Neural cell (in vitro differentiated cells): ENCODE measurements at regions not wholly inside any gene's neighbourhood (a gene's known extent, or its start where the extent isn't known, plus 50 kb on each side); places are given as distances from the start of the nearest gene placed in this dataset.

Experiments
- H2AFZ ChIP-seq: fragments of 200-600, 300-800 bp; sonication (generic), shearing (Covaris generic); 2 replicates; pipeline ENCODE4 v1.6.0; 2014; ENCODE audit warnings: low read depth, mild to moderate bottlenecking, antibody characterized with exemption, low read length, moderate library complexity
- H3F3A ChIP-seq: fragments of 200-600 bp; shearing (Covaris generic); 2 replicates; pipeline ENCODE4 v1.6.1; 2016; ENCODE audit warnings: mild to moderate bottlenecking, moderate library complexity, mixed read lengths, antibody characterized with exemption, low read length; ENCODE audit not compliant: insufficient read depth, poor library complexity, severe bottlenecking
- H3K27ac ChIP-seq: fragments of 200-600, 300-800 bp; sonication (generic), shearing (Covaris generic); 2 replicates; pipeline ENCODE4 v1.5.1; 2014; ENCODE audit warnings: mild to moderate bottlenecking, low read length, moderate library complexity
- H3K27me3 ChIP-seq: fragments of 300-800, 200-600 bp; sonication (generic), shearing (Covaris generic); 2 replicates; pipeline ENCODE4 v1.6.0; 2014; ENCODE audit warnings: mild to moderate bottlenecking, low read depth, low read length, moderate library complexity; ENCODE audit not compliant: insufficient read depth
- H3K36me3 ChIP-seq: fragments of 300-800, 200-600 bp; sonication (generic), shearing (Covaris generic); 2 replicates; pipeline ENCODE4 v1.5.1; 2014; ENCODE audit warnings: mild to moderate bottlenecking, antibody characterized with exemption, low read length, moderate library complexity; ENCODE audit not compliant: insufficient read depth
- H3K4me2 ChIP-seq: fragments of 300-800, 200-600 bp; sonication (generic), shearing (Covaris generic); 2 replicates; pipeline ENCODE4 v1.6.0; 2014; ENCODE audit warnings: mild to moderate bottlenecking, low read length
- H3K4me3 ChIP-seq: fragments of 300-800, 200-600 bp; sonication (generic), shearing (Covaris generic); 2 replicates; pipeline ENCODE4 v1.5.1; 2014; ENCODE audit warnings: mild to moderate bottlenecking, low read length, moderate library complexity
- H3K79me2 ChIP-seq: fragments of 200-600 bp; shearing (Covaris generic); replicated peaks from 2 replicates; pipeline ENCODE4 v1.6.0; 2014; ENCODE audit warnings: mild to moderate bottlenecking, low read length, moderate library complexity; ENCODE audit not compliant: insufficient read depth
- H3K9ac ChIP-seq: fragments of 300-800, 200-600 bp; sonication (generic), shearing (Covaris generic); 2 replicates; pipeline ENCODE4 v1.6.1; 2016; ENCODE audit warnings: mild to moderate bottlenecking, low read length, mixed read lengths
- H3K9me2 ChIP-seq: fragments of 200-600 bp; shearing (Covaris generic); 2 replicates; pipeline ENCODE4 v1.6.1; 2016; ENCODE audit warnings: mild to moderate bottlenecking, low read length, mixed read lengths; ENCODE audit not compliant: insufficient read depth
- H3K9me3 ChIP-seq: fragments of 200-600, 300-800 bp; sonication (generic), shearing (Covaris generic); 2 replicates; pipeline ENCODE4 v1.6.1; 2016; ENCODE audit warnings: mild to moderate bottlenecking, mixed run types, low read length, moderate library complexity, mixed read lengths
- H4K20me1 ChIP-seq: fragments of 200-600 bp; shearing (Covaris generic); 2 replicates; pipeline ENCODE4 v1.6.1; 2016; ENCODE audit warnings: mild to moderate bottlenecking, mixed run types; ENCODE audit not compliant: insufficient read depth
- EP300 ChIP-seq: fragments of 450-650 bp; conservative IDR thresholded peaks from 2 replicates; pipeline ENCODE4 v1.6.1; 2014; ENCODE audit warnings: antibody characterized with exemption, mild to moderate bottlenecking, moderate library complexity; ENCODE audit not compliant: poor library complexity, severe bottlenecking
- EZH2 ChIP-seq: fragments of 200-600, 300-800 bp; shearing (Covaris generic), sonication (generic); IDR thresholded peaks from 2 replicates; pipeline ENCODE4 v1.6.1; 2014; ENCODE audit warnings: antibody characterized with exemption, low read length, borderline replicate concordance, mild to moderate bottlenecking; ENCODE audit not compliant: insufficient read depth, poor library complexity, severe bottlenecking
- MXI1 ChIP-seq: fragments of 450-650 bp; conservative IDR thresholded peaks from 2 replicates; pipeline ENCODE4 v1.6.1; 2014; ENCODE audit warnings: antibody characterized with exemption, mild to moderate bottlenecking; ENCODE audit not compliant: poor library complexity, severe bottlenecking
- POLR2AphosphoS5 ChIP-seq: IDR thresholded peaks from 2 replicates; pipeline ENCODE4 v1.6.1; 2012
- RAD21 ChIP-seq: fragments of 450-650 bp; conservative IDR thresholded peaks from 2 replicates; pipeline ENCODE4 v1.6.1; 2014; ENCODE audit warnings: antibody characterized with exemption, mild to moderate bottlenecking, moderate library complexity
- SMC3 ChIP-seq: fragments of 450-650 bp; conservative IDR thresholded peaks from 2 replicates; pipeline ENCODE4 v1.6.1; 2014; ENCODE audit warnings: antibody characterized with exemption, mild to moderate bottlenecking, moderate library complexity; ENCODE audit not compliant: poor library complexity
- TAF1 ChIP-seq: IDR thresholded peaks from 2 replicates; pipeline ENCODE4 v1.6.1; 2012; ENCODE audit warnings: low read depth
- TF ChIP-seq, protein P1 (sequence below): fragments of 450-650 bp; IDR thresholded peaks from 2 replicates; pipeline ENCODE4 v1.5.1; 2014; ENCODE audit warnings: antibody characterized with exemption, mild to moderate bottlenecking, moderate library complexity; ENCODE audit not compliant: poor library complexity, severe bottlenecking
- TF ChIP-seq, protein P2 (sequence below): IDR thresholded peaks from 2 replicates; pipeline ENCODE4 v1.6.1; 2012; ENCODE audit warnings: borderline replicate concordance

DNA sequence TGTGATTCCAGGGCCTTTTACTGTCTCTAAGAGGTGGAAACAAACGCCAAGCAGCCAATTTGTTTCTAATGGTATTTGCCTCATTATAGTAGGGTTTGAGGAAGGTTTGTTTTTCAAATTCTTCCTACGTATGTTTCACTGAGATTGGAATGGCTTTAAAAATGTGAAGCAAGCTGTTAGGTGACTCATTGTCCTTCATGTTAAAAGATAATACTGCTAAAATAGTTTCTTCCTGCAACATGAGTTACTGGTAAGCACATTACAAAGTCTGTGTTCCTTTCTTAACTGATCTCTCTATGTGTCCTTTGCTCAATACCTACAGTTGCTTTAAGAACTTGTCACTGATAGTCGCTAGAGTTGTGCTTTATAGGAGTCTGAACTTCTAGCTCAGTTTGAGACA is 1183.9 kb downstream of the RPA4 start:
- H3K4me2 ChIP-seq = no peak overlapping the region
- H4K20me1 ChIP-seq = no peaks in the 10 kb centered on the region
- no peaks in the 10 kb centered on the region for H3K27me3 ChIP-seq
- H3K9me3 ChIP-seq = no peaks in the 10 kb centered on the region
- no peak overlapping the region for H3K9ac ChIP-seq
- H3K36me3 ChIP-seq = no peaks in the 10 kb centered on the region
- no peak for TF ChIP-seq TAF1
- TF ChIP-seq, protein P1, sequence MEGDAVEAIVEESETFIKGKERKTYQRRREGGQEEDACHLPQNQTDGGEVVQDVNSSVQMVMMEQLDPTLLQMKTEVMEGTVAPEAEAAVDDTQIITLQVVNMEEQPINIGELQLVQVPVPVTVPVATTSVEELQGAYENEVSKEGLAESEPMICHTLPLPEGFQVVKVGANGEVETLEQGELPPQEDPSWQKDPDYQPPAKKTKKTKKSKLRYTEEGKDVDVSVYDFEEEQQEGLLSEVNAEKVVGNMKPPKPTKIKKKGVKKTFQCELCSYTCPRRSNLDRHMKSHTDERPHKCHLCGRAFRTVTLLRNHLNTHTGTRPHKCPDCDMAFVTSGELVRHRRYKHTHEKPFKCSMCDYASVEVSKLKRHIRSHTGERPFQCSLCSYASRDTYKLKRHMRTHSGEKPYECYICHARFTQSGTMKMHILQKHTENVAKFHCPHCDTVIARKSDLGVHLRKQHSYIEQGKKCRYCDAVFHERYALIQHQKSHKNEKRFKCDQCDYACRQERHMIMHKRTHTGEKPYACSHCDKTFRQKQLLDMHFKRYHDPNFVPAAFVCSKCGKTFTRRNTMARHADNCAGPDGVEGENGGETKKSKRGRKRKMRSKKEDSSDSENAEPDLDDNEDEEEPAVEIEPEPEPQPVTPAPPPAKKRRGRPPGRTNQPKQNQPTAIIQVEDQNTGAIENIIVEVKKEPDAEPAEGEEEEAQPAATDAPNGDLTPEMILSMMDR = no peak
- no peak for TF ChIP-seq EP300
- TF ChIP-seq RAD21 = no peak
- TF ChIP-seq EZH2 = no peak
- TF ChIP-seq SMC3 = no peak
- TF ChIP-seq MXI1 = no peak
- TF ChIP-seq POLR2AphosphoS5 = no peak
- TF ChIP-seq, protein P2, sequence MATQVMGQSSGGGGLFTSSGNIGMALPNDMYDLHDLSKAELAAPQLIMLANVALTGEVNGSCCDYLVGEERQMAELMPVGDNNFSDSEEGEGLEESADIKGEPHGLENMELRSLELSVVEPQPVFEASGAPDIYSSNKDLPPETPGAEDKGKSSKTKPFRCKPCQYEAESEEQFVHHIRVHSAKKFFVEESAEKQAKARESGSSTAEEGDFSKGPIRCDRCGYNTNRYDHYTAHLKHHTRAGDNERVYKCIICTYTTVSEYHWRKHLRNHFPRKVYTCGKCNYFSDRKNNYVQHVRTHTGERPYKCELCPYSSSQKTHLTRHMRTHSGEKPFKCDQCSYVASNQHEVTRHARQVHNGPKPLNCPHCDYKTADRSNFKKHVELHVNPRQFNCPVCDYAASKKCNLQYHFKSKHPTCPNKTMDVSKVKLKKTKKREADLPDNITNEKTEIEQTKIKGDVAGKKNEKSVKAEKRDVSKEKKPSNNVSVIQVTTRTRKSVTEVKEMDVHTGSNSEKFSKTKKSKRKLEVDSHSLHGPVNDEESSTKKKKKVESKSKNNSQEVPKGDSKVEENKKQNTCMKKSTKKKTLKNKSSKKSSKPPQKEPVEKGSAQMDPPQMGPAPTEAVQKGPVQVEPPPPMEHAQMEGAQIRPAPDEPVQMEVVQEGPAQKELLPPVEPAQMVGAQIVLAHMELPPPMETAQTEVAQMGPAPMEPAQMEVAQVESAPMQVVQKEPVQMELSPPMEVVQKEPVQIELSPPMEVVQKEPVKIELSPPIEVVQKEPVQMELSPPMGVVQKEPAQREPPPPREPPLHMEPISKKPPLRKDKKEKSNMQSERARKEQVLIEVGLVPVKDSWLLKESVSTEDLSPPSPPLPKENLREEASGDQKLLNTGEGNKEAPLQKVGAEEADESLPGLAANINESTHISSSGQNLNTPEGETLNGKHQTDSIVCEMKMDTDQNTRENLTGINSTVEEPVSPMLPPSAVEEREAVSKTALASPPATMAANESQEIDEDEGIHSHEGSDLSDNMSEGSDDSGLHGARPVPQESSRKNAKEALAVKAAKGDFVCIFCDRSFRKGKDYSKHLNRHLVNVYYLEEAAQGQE = no peak
- H3K9me2 ChIP-seq = no peaks in the 10 kb centered on the region
- H2AFZ ChIP-seq = no peak overlapping the region
- H3K27ac ChIP-seq = no peak overlapping the region
- no peaks in the 10 kb centered on the region for H3K79me2 ChIP-seq
- H3K4me3 ChIP-seq = no peak overlapping the region
- H3F3A ChIP-seq = no peaks in the 10 kb centered on the region

DNA sequence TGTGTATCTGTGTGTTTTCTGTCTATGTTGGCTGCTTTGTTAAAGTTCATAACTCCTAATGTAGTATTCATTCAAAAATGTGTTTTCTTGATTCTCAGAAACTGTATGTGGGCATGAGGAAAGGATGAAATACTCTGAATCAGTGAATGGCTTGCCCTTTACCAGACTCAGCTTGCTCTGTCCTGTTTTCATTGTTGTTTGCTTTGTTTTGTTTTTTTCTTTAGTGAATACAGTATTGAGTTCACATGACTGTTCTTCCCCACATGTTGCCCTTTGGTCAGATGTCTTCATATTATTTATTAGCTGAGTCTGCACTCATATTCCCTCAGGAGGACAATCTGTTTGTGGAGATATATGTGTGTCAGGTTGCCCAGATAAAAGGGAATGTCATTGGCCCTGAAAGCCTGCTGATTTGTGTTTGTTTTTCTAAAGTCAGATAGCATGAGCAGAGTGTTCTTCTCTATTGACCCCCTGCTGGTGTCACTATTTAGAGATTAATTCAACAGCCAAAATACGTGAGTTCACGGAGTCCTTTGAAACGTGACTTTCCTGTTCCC is 1184.4 kb downstream of the RPA4 start:
- no peaks in the 10 kb centered on the region for H3K9me3 ChIP-seq
- H3K4me2 ChIP-seq = no peak overlapping the region
- no peaks in the 10 kb centered on the region for H3K9me2 ChIP-seq
- no peak overlapping the region for H3K9ac ChIP-seq
- no peaks in the 10 kb centered on the region for H3K27me3 ChIP-seq
- no peak overlapping the region for H3K4me3 ChIP-seq
- H3K79me2 ChIP-seq = no peaks in the 10 kb centered on the region
- H3F3A ChIP-seq = no peaks in the 10 kb centered on the region
- no peak overlapping the region for H3K27ac ChIP-seq
- H4K20me1 ChIP-seq = no peaks in the 10 kb centered on the region
- no peak overlapping the region for H2AFZ ChIP-seq
- H3K36me3 ChIP-seq = no peaks in the 10 kb centered on the region
- TF ChIP-seq RAD21 (no peak), POLR2AphosphoS5 (no peak), EZH2 (no peak), SMC3 (no peak), EP300 (no peak), TAF1 (no peak)
- TF ChIP-seq, protein P1 = no peak
- TF ChIP-seq, protein P2 = no peak
